Endothelial cell of hepatic sinusoid (primary cell): ENCODE measurements at regions not wholly inside any gene's neighbourhood (a gene's known extent, or its start where the extent isn't known, plus 50 kb on each side); places are given as distances from the start of the nearest gene placed in this dataset.

ENCODE experiments used
- in situ Hi-C: cut with HindIII; loops from 2 replicates; pipeline ENCODE4 v1.10.0; 2017; ENCODE audit warnings: low sequenced_read_pairs

DNA sequence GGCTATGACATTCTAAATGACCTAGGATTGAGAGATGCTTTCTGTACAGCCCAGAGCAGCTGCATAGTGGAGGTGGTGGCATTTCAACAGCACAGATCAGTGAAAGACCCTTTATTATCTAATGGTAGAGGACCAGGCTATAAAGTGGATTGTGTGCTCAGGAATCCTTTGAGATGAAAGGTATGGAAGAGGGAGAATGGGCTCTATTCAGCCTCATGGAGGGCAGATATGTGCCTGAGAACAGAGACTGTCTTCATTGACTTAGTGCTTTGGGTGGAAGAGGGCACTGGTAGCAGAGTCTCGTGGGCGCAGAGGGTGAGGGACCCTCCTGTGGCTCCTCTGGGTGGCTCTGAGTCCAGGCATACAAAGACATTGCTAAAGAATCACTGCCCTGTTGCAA, 130.0 kb upstream of the SLC24A5 start:
- in situ Hi-C loops: no loop called here

DNA sequence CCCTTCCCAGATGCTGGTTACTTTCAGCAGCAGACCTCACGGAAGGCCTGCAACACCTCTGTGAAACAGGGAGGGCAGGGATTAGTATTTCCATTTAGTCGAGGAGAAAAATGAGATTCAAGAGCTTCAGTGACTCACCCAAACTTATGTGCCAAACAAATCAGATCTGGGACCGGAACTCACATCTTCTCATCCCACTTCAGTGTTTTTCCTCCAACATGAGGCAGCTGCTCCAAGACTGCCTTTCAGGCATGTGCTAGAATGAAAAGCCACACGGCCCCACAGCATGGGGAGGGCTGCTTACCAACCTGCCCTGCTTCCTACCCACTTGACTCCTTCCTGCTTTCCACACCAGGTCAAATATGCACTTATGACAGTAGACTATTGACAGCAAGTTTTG, 129.4 kb upstream of the SLC24A5 start:
- in situ Hi-C loops: no loop called here

DNA sequence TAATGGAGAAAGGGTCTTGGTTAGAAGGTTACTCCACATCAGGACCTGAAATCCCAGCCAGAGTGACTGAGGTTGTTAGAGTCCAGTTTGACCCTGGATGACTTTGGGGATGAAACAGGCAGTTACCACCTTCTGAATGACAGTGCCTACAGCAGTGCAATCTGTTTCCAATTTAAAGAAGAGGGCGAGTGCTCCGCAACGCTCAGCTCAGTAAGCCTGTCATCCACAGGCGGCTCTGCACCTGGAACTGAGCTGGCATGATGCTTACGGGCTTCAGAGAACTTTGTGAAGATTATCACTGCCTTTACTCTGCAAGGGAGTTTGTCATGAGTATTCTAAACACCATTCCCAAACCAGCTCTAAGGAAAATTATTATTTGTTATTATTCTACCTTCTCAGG, 127.7 kb upstream of the SLC24A5 start:
- in situ Hi-C loops: no loop called here

DNA sequence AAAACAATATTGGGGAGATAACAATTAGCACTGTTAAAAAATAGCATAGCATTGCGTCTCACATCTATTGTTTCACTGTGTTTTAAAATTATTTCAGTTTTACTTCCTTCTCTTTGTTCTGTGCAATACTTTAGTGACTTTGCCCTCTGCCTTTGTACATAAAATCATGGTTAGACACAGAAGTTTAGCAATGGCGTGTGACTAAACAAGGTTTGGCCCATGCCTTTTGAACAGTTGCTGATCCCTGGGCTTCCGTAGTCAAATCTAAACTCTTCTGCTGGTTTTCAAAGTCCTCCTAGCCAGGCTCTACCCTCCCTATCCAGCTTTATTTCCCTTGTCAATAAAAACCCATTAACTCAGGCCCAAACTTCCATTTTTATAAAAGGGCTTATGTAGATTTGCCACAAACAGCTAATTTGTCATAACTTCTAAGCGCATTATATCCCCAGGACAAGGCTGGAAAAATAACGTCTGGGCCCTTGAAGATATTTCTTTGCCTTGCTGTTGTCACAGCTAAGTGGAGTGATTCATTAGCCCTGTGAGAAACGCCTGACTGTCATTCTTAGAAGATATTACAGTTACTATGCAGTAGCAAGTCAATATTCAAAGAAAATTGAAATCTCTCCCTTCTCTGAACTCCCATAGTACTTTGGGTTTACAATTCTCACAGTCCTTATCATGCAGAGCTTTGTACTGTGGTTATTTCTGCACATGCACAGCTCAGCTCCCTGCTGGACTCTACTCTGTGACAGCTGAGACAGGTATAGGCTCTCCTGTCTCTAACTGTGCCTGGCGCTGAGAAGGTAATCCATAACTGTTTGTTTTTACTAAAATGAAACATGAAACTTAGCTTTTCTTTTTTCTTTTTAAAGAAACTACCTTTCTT, 123.4 kb upstream of the SLC24A5 start:
- in situ Hi-C loops: no loop called here

DNA sequence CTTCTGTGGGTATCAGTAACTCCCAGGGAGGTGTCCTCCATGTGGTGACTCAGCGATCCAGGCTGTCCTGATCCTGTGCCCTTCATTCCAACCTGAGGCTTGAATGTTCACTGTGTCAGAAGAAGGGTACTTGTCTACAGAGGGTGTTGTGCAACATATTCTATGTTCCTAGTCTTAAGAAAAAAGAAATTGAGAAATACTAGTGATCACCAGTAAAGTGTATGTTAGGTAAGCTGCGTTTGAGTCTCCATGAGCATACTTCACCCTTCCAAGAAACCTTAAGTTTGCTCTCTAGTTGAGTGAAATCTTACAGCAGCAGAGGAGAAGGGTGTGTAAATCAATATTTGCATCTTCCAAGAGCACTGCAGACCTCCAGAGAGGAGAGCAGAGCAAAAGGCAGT, 122.2 kb upstream of the SLC24A5 start:
- in situ Hi-C loops: no loop called here

DNA sequence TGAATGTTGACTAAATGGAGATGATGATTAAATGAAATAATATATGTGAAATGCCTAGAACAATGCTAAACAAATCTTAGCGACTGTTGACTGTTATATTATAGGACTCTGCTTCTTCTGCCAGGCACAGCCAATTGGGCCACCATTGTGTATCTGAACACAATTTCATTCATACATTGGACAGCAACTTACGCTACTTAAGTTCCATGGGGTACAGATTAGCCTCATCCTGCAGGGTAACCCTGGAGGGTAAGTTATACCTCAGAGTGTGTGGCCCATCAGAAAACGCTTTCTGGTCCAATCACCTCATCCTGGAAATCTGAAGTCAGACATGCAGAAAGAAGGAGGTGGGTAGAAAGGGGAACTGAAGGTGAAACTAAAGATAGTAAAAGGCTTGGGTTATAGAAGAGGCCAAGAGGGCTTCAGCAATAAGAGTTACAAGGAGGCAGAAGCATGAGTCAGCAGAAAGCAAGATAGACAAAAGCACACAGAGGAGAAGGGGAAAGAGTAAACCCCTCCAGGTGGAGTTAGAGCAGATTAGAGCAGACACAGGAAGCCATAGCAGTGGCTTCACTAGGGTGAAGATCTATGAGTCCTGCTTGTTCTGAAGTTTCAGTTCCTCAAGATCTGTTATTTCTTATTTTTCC, 119.3 kb upstream of the SLC24A5 start:
- in situ Hi-C loops: no loop called here

DNA sequence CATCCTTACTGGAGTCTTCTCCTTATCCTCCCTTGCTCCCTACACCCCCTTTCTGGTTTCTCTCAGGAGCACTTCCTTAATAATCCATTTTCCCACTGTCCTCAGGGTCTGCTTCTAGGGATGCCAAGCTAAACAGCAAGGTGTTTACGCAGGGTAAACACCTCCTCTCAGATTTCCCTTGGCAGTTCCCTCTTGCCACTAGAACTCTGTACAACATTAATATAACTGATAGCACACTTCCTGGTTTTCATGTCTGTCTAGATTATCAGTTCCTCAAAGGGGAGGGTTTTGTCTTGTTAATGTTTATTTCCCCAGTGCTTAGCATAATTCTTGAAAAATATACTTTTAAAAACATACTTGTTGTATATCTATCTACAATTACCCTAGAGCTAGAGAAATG, 118.0 kb upstream of the SLC24A5 start:
- in situ Hi-C loops: no loop called here

DNA sequence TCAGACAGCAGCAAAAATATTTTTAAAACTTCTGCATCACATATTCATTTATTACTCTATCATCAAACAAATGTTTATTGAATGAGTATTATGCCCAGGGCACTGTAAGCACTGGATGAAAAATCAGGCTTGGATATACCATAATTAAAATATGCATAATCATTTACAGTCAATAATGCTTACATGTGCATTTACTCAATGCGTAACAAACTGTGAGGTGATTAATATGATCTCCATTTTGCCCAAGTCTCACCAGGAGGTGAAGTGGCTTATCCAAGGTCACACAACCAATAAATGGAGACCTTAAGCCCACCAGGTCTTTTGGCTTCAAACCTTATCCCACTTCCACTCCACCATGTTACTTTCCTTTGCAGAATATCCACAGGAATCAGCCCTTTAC, 117.3 kb upstream of the SLC24A5 start:
- in situ Hi-C loops: no loop called here

DNA sequence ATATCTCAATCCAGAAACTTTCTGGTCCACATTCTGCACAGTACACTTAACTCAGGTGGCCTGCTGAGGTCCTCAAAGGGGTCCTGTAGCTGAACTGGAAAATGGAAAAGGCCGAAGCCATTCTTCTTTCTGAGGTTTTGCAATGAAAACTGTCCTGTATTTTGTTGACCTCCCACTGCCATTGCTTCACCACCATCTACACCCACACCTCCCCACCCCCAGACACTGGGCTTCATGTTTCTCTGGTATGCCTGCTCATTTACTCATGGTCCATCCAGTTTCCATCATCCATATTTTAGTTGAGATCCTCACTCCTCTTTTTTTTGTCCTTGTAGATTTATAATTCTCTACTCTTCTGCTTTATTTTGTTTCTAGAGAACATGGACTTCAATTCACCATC, 115.7 kb upstream of the SLC24A5 start:
- in situ Hi-C loops: no loop called here

DNA sequence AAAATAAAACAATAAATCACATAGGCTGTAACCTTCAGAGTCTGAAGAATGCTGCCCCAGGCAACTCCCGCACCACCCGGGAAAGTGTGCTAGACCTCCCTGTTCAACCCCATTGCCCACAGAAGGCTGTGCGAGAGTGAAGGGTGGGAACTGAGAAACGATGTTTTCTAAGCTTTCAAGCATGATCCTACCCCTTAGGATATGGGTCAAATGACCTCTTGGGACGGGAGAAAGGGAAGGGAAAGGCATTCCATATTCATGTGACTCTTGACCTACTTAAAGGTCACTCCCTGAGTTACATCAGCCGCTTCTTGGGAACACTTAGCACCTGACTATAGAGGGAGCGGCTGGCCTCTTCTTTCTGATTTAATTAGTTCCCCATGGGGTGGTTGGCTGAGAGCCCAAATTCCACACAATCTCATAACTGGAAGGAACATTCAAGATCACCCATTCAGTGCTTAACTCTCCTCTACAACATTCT, 114.7 kb upstream of the SLC24A5 start:
- in situ Hi-C loops: no loop called here

DNA sequence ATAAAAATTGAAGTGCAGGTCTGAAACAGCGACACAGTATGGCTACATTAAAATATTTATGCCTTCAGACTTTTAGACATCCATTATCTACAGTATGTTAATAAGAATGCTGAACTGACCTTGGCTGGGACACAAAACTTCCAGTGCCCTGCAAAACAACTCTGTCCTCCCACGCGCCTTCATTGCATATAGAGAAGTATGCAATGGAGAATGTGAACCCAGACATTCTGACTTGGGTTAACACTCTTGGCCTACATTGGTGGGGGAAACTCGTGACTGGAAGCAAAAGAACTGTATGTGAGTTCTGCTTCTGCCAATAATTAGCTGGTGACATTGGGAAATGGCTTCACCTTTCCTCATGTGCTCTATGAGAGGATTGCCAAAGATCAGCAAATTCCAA, 110.5 kb upstream of the SLC24A5 start:
- in situ Hi-C loops: no loop called here

DNA sequence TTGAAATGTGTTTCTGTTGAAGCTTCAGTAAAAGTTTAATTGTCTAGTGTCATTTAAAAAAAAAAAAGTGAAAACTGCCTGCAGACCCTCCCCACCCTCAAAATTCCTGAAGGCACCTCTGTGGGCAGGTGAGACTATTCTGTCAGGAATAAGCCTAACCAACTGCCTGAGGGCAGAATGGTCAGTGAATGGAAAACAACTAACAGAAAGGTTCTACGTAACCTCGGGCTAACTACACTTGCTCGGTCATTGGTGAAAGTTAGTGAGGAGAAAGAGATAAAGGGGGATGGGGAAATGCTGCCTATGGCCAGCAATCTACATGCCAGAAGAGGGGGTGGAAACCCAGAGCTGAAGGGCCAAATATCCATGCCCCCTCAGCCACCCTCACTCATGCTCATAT, 108.6 kb upstream of the SLC24A5 start:
- in situ Hi-C loops: no loop called here

DNA sequence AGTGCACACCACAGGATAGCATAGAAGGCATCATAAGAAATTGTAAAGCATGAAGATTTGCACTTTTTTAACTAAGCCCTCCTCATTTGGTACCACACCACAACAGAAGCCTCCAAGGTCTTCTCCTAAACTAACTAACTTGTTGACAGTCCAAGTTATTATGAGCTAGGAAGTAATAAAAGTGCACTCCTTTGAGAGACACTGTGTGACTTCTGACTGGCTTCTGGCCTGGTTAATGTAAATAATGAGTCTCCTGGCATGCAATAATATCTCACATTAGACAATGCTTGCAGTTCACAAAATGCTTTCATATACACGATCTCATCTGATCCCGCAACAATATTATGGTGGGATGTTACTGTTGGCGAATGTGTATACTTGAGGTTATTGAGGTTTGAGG, 103.9 kb upstream of the SLC24A5 start:
- in situ Hi-C loops: no loop called here

DNA sequence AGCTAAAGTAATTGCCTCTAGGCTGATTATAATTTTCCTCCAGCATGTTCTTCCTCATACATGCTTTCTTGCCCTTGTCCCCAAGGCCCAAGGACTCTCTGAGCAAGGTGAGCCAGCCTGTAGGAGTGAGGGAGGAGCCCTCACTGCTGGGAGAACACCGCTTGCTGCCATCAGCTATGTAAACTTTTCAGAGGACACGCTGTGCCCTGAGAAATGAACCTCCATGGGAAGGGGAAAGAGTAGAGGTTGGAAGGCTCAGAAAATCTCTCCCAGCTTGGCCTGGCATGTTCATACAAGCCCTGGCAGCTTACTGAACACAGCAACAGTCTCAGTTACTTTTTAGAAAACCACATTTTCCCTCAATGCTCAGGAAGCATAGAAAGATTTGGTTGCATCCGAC, 103.0 kb upstream of the SLC24A5 start:
- in situ Hi-C loops: no loop called here

DNA sequence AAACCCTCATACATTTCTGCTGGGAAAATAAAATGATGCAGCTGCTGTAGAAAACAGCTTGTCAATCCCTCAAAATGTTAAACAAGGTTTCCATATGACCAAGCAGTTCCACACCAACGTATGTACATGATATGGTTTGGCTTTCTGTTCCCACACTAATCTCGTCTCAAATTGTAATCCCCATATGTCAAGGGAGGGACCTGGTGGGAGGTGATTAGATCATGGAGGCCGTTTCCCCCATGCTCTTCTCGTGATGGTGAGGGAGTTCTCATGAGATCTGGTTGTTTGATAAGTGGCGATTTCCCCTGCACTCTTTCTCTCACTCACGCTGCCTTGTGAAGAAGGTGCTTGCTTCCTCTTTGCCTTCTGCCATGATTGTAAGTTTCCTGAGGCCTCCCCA, 100.6 kb upstream of the SLC24A5 start:
- in situ Hi-C loops: no loop called here

DNA sequence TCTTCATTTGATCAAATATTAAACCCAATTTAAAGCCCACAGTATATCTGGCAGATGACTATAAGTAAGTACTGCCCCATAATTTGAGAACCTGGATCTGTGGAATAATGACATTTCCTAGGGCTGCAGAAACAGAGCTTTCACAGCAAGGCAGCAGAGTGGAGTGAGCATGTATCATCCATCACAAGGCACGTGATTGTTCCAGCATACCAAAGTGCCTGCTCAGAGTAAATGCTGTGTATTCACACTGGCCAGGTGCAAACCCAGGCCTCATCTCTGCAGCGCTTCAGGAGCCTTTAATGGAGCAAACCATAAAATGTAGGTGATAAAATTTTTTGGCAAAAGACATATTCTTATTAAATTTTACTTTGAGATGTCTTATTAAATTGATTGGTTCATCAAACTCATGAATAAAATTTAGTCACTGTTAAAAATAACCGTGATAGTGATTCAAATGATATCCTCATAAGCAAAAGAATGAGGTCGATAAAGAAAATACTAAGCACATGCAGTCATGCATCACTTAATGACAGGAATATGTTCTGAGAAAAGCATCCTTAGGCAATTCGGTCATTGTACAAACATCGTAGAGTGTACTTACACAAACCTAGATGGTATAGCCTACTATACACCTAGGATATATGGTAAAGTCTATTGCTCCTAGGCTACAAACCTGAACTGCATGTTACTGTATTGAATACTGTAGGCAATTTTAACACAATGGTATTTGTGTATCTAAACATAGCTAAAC, 99.3 kb upstream of the SLC24A5 start:
- in situ Hi-C loops: no loop called here

DNA sequence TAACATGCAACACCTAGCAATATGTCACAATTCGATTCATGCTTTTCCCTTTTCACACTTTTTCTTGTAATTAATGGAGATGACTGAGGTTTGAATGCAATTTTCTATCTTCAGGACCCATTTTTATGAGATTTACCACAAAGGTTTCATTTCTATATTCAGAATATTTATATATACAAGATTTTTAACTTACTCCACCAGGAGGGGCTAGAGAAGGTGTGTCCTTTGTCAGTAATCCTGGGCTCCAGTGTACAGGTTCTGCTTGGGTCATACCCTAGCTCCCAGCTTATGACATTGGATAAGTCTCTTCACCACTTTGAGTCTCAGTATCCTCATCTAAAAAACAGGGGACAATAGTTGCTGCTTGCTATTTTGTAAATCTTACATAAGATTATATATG, 95.7 kb upstream of the SLC24A5 start:
- in situ Hi-C loops: no loop called here

DNA sequence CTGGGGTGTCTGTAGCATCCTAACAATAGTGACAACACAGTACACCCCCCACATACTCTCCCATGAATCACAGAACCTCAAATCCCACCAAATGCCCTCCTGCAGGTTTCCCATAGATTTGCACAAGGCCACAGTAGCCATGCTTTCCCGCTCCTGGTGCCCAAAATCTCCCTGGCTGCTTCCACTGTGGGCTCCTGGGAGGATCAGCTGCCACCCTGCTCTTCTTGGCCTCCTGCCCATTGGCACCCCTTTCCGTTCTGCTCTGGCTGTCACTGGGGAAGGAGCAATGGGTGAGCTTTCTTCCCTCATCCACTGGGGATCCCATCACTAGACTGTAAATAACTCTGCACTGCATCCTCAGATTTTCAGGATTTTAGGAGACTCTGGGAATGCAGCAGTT, 92.1 kb upstream of the SLC24A5 start:
- in situ Hi-C loops: no loop called here

DNA sequence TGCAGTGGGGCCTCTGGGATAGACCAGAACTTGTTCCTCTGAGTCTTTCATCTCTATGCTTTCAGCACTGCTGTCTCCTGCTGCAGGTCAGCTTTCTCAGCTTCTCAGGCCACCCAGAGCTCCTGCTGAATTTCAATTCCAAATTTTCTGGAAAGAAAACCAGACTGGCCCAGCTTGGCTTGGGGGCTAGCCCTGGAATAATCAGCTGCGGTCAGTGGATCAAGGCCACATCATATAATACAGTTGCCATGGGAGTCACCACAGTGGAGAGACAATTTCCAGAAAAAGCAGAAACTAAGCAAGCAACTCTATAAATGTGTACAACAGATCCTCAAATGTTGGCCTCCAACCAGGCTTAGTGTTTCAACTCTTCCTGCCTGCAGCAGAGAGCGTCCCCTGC, 91.1 kb upstream of the SLC24A5 start:
- in situ Hi-C loops: no loop called here

DNA sequence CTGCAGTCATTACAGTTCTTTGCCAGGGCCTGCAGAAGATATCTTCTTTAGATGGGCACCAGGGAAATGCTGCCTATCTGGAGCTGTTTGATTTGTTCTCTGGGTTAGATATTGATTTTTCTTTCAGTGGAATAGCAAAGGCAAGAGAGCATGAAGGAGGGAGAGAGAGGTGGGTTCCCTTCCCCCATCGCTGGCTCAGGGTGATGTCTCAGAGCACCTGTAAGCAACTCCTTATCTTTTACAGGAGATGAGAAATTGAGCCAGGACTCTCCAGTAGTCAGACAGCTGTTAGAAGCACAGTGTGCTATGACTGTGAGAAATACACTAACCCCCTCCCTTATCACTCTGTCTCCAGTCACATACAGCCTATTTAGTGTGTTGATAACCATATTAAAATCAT, 89.3 kb upstream of the SLC24A5 start:
- in situ Hi-C loops: no loop called here

DNA sequence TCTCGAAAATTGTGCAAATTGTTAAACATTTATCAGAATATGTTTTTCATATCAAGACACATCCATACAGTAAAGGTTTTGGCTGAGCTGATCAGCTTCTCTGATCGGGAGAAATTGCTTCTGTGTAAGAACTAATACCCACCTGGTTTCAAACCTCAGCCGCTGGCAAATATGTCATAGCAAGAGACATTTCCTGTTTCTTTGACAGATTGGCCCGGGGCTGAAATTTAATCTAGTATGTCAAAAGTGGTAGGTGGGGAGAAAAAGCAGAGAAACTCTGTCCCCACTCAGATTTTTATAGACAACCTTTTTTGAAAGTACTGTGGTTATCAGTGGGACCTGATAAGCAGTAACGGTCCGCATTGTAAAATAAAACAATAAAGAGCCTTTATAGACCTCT, 88.8 kb upstream of the SLC24A5 start:
- in situ Hi-C loops: no loop called here

DNA sequence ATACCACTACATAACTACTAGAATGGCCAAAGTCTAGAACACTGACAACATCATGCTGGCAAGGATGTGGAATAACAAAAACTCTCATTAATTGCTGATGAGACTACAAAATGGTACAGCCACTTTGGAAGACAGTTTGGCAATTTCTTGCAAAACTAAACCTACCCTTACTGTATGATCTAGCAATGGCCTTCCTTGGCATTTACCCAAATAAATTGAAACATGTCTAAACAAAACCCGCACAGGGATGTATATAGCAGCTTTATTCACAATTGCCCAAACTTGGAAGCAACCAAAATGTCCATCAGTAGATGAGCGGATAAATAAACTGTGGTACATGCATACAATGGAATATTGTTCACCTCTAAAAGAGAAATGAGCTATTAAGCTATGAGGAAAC, 87.9 kb upstream of the SLC24A5 start:
- in situ Hi-C loops: no loop called here
